Body of pancreas (tissue), 4 donors: ENCODE measurements at regions not wholly inside any gene's neighbourhood (a gene's known extent, or its start where the extent isn't known, plus 50 kb on each side); places are given as distances from the start of the nearest gene placed in this dataset.
"Not testable (repeated sequence)": the region's sequence is repeated elsewhere in the genome, so short reads cannot be mapped to it uniquely, and the experiment has no call there.

ENCODE experiments used
- ATAC-seq: fragments of 150-250 bp; one replicate; pipeline ENCODE4 v1.9.1; 2016
- DNase-seq, 4 donors: peaks; one replicate each; pipeline ENCODE4 v3.0.0-alpha.2; 2019
- H3K27ac ChIP-seq, 4 donors: fragments of 200-600 bp; sonication (generic); 1 replicate in 3 of 4; 2 replicates in 1 of 4; pipeline versions ENCODE4 v1.5.1 to v1.6.1; 2016 to 2019; ENCODE audit warnings: mild to moderate bottlenecking in 1 of 4, mixed read lengths in 1 of 4, moderate library complexity in 1 of 4
- H3K27me3 ChIP-seq, 2 donors: fragments of 200-600 bp; sonication (generic); one replicate each; pipeline ENCODE4 v1.6.0; 2016; ENCODE audit warnings: mild to moderate bottlenecking in 1 of 2
- H3K36me3 ChIP-seq, 2 donors: fragments of 200-600 bp; sonication (generic); replicated peaks in 1 of 2; 2 replicates each; pipeline ENCODE4 v1.5.1; 2016; ENCODE audit warnings: low read depth in 2 of 2; ENCODE audit not compliant: insufficient read depth in 1 of 2
- H3K4me1 ChIP-seq: fragments of 200-600 bp; sonication (generic); one replicate; pipeline ENCODE4 v1.6.0; 2016
- H3K4me3 ChIP-seq, 2 donors: fragments of 200-600 bp; sonication (generic); 1 replicate in 1 of 2; 2 replicates in 1 of 2; pipeline ENCODE4 v1.5.1; 2016 to 2019
- H3K9me3 ChIP-seq, 3 donors: fragments of 200-600 bp; sonication (generic); 1 replicate in 2 of 3; 2 replicates in 1 of 3; pipeline ENCODE4 v1.5.1; 2016
- CTCF ChIP-seq, 7 experiments: fragments of 450-650 bp in 4 of 7; fragments of 200-600 bp in 3 of 7; sonication (generic) in 3 of 7; IDR thresholded peaks; one replicate each; pipeline ENCODE4 v1.5.1; 2016 to 2019; ENCODE audit warnings: antibody characterized with exemption in 7 of 7
- POLR2A ChIP-seq, 3 donors: fragments of 450-650 bp; IDR thresholded peaks; one replicate each; pipeline ENCODE4 v1.6.1; 2016; ENCODE audit warnings: antibody characterized with exemption in 3 of 3, mild to moderate bottlenecking in 2 of 3
- WGBS, 2 donors: methylation state at CpG; one replicate each; pipeline ENCODE4 v1.1.5; 2017; 5-methylcytosine and 5-hydroxymethylcytosine counted together
- intact Hi-C: fragments of 100-400 bp; cut with DNase I; formaldehyde crosslinking; loops from one replicate; pipeline ENCODE4 v1.15.1; 2023

GRCh38 chr1:30160999-30161689 is 562.2 kb downstream of the MATN1 start:
- no peaks in the 10 kb centered on the region for H3K4me1 ChIP-seq
- TF ChIP-seq CTCF (IDR thresholded peaks at IDR 0.05) (no peak), POLR2A (IDR thresholded peaks at IDR 0.05) (no peak)
- H3K27ac ChIP-seq: no peak overlapping the region
- DNase-seq: no peak
- no peak overlapping the region for H3K4me3 ChIP-seq
- no peaks in the 10 kb centered on the region for H3K27me3 ChIP-seq
- 70 to 71% methylated on average over 12 of the region's 12 CpGs for WGBS, 2 donors
- ATAC-seq: no peak
- H3K36me3 ChIP-seq: no peaks in the 10 kb centered on the region
- no peaks in the 10 kb centered on the region for H3K9me3 ChIP-seq
- intact Hi-C loops: no loop called here

GRCh38 chr1:30159015-30159414 is 564.4 kb downstream of the MATN1 start:
- no peak for TF ChIP-seq POLR2A (IDR thresholded peaks at IDR 0.05)
- TF ChIP-seq CTCF (IDR thresholded peaks at IDR 0.05): no peak
- no peak for DNase-seq

GRCh38 chr1:30155698-30156097 is 567.7 kb downstream of the MATN1 start:
- WGBS, 2 donors: 66 to 89% methylated on average over 2 of the region's 2 CpGs
- H3K9me3 ChIP-seq, H3K4me3 ChIP-seq, H3K36me3 ChIP-seq, H3K27me3 ChIP-seq, DNase-seq, intact Hi-C loops, H3K4me1 ChIP-seq, ATAC-seq, H3K27ac ChIP-seq: not testable (repeated sequence)

More at GRCh38 chr1:30159015-30159414, 564.4 kb downstream of the MATN1 start:
- Histone ChIP-seq H3K27me3 (no peaks in the 10 kb centered on the region), H3K4me1 (no peaks in the 10 kb centered on the region), H3K27ac (no peak overlapping the region), H3K9me3 (no peaks in the 10 kb centered on the region), H3K4me3 (no peak overlapping the region), H3K36me3 (no peaks in the 10 kb centered on the region)
- no peak for ATAC-seq
- intact Hi-C loops: no loop called here
- WGBS, 2 donors: 24 to 31% methylated on average over 3 of the region's 3 CpGs

- DNase-seq, H3K36me3 ChIP-seq, H3K4me3 ChIP-seq, ATAC-seq, H3K9me3 ChIP-seq, H3K27me3 ChIP-seq, intact Hi-C loops, H3K4me1 ChIP-seq, H3K27ac ChIP-seq: not testable (repeated sequence)
- 73 to 74% methylated on average over 3 of the region's 3 CpGs for WGBS, 2 donors
These were observed 568.1 kb downstream of the MATN1 start for GRCh38 chr1:30155253-30155652.

GRCh38 chr1:30153743-30154449 is 569.5 kb downstream of the MATN1 start:
- no peak for DNase-seq
- TF ChIP-seq POLR2A (IDR thresholded peaks at IDR 0.05) (no peak), CTCF (IDR thresholded peaks at IDR 0.05) (no peak)
- no peak for ATAC-seq
- Histone ChIP-seq H3K27me3 (no peaks in the 10 kb centered on the region), H3K36me3 (no peaks in the 10 kb centered on the region), H3K4me1 (no peaks in the 10 kb centered on the region), H3K27ac (no peak overlapping the region), H3K4me3 (no peak overlapping the region), H3K9me3 (peaks cover 0 to 7% (median 0%) of the 10 kb centered on the region in 3 donors)
- intact Hi-C loops: no loop called here
- 45 to 48% methylated on average over 4 of the region's 4 CpGs for WGBS, 2 donors
